ENCODE measurements at regions not wholly inside any gene's neighbourhood (a gene's known extent, or its start where the extent isn't known, plus 50 kb on each side); places are given as distances from the start of the nearest gene placed in this dataset.
"Not testable (repeated sequence)": the region's sequence is repeated elsewhere in the genome, so short reads cannot be mapped to it uniquely, and the experiment has no call there.

DNA sequence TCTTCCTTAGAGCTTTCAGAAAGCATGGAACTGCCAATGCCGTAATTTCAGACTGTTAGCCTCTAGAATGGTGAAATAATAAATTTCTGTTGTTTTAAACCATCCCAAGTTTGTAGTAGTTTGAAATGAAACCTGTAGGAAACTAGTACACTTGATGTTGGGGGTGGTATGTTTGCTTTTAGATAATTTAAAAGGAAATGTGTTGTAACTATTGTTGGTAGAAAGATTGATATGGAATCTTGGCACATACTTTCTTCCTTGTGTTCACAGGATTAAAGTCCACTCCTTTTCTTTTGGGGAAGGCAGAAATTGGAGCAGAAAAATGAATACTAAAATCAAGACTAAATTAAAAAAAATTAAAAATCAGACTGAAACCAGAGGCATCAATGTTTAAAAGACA, 66.0 kb upstream of the ARRDC3 start:
- ATAC-seq (no peak), DNase-seq (no peak)
- peaks cover 3% of the 10 kb centered on the region for H3K9me3 Mint-ChIP-seq
- POLR2A ChIA-PET: no interaction called here
- no peaks in the 10 kb centered on the region for H3K27me3 Mint-ChIP-seq
- CTCF ChIA-PET: no interaction called here
- H3K4me1 Mint-ChIP-seq (ENCODE audit: low read depth): no peaks in the 10 kb centered on the region
- no peak overlapping the region for H3K4me3 Mint-ChIP-seq
- intact Hi-C loops (cut with micrococcal nuclease): no loop called here
- no peak overlapping the region for H3K27ac Mint-ChIP-seq
- TF ChIP-seq, protein P1, sequence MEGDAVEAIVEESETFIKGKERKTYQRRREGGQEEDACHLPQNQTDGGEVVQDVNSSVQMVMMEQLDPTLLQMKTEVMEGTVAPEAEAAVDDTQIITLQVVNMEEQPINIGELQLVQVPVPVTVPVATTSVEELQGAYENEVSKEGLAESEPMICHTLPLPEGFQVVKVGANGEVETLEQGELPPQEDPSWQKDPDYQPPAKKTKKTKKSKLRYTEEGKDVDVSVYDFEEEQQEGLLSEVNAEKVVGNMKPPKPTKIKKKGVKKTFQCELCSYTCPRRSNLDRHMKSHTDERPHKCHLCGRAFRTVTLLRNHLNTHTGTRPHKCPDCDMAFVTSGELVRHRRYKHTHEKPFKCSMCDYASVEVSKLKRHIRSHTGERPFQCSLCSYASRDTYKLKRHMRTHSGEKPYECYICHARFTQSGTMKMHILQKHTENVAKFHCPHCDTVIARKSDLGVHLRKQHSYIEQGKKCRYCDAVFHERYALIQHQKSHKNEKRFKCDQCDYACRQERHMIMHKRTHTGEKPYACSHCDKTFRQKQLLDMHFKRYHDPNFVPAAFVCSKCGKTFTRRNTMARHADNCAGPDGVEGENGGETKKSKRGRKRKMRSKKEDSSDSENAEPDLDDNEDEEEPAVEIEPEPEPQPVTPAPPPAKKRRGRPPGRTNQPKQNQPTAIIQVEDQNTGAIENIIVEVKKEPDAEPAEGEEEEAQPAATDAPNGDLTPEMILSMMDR (IDR thresholded peaks at IDR 0.05): no peak
- peaks cover 2% of the 10 kb centered on the region for H3K36me3 Mint-ChIP-seq (ENCODE audit: low read depth)

DNA sequence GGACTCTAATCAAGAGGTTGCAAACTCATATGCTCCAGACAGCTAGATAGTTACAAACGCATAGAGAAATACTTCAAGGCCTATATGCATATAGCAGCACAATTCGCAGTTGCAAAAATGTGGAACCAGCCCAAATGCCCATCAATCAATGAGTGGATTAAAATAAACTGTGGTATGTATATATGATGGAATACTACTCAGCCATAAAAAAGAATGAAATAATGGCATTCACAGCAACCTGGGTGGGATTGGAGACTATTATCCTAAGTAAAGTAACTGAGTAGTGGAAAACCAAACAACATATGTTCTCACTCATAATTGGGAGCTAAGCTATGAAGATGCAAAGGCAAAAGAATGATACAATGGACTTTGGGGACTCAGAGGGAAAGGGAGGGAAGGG, 65.0 kb upstream of the ARRDC3 start:
- H3K9me3 Mint-ChIP-seq; intact Hi-C loops (cut with micrococcal nuclease); CTCF ChIA-PET; ATAC-seq; DNase-seq; H3K4me3 Mint-ChIP-seq; H3K4me1 Mint-ChIP-seq (ENCODE audit: low read depth); H3K27ac Mint-ChIP-seq; H3K27me3 Mint-ChIP-seq; POLR2A ChIA-PET; H3K36me3 Mint-ChIP-seq (ENCODE audit: low read depth): not testable (repeated sequence)

DNA sequence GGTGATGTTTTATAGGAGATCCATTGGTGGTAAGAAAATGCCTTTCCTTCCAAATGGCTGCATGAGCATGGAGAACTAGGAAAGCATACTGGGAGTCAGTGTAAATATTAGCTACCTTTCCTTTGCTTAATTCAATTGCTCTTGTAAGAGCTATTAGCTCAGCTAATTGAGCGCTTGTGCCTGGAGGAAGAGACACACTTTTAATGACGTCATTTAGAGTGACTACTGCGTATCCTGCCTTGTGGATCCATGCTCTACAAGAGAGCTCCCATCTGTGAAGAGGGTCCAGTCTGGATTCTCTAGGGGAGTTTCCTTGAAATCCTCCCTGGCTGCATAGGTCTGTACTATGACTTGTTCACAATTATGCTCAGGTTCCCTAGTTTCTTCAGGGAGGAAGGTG, 63.8 kb upstream of the ARRDC3 start:
- POLR2A ChIA-PET; H3K27me3 Mint-ChIP-seq; H3K9me3 Mint-ChIP-seq; H3K36me3 Mint-ChIP-seq (ENCODE audit: low read depth); CTCF ChIA-PET; H3K4me3 Mint-ChIP-seq; intact Hi-C loops (cut with micrococcal nuclease); H3K4me1 Mint-ChIP-seq (ENCODE audit: low read depth); H3K27ac Mint-ChIP-seq; ATAC-seq; DNase-seq: not testable (repeated sequence)

DNA sequence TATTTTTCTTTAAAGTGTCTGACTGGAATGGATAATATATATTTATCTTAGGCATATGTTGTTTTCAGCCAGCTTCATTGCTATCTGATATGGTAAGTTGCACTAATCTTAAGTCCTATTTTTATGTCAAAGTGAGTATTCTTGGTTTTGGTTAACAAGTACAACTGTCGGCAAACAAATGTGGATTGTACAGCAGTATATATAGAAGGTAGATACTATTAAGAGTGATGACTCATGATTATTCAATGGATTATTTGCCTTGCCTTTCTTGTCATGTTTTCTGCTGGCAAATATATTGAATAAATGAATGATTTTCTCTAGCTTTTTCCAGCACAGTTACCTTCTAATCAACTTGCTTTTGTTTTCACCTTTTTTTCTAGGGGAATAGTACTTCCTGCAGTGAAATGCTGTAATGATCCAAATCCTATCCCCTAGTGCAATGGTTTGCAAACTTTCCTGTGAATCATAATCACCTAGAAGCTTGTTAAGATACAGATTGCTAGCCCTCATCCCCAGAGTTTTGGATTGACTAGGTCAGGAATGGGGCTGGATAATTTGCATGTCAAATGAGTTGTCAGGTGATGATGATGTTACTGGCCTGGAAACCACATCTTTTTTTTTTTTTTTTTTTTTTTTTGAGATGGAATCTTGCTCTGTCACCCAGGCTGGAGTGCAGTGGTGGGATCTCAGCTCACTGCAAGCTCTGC, 60.8 kb upstream of the ARRDC3 start:
- ChIA-PET CTCF (no interaction called here), POLR2A (no interaction called here)
- Mint-ChIP-seq H3K9me3 (peaks cover 3% of the 10 kb centered on the region), H3K27me3 (no peaks in the 10 kb centered on the region), H3K4me1 (ENCODE audit: low read depth) (no peaks in the 10 kb centered on the region), H3K4me3 (no peak overlapping the region), H3K36me3 (ENCODE audit: low read depth) (peaks cover 2% of the 10 kb centered on the region), H3K27ac (no peak overlapping the region)
- ATAC-seq: no peak
- intact Hi-C loops (cut with micrococcal nuclease): no loop called here
- DNase-seq: no peak
- TF ChIP-seq, protein P1 (IDR thresholded peaks at IDR 0.05): no peak

DNA sequence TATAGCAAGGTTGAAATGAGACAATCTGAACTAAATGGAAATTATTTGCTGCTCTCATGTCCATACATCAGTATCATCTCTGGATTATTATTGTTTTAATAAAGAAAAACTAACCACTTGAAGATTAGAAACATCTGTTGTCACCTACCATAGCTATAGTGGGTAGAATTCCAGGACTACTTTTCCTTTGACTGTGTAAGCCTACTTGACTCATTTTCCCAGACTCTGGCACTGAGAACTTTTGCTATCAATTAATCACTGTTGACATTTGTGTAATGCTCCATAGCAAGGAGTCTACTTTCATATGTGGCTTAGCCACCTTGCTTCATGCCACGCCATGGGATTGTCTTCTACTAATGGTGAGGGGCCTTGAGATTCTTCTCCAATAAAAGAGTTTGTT, 59.9 kb upstream of the ARRDC3 start:
- POLR2A ChIA-PET: no interaction called here

DNA sequence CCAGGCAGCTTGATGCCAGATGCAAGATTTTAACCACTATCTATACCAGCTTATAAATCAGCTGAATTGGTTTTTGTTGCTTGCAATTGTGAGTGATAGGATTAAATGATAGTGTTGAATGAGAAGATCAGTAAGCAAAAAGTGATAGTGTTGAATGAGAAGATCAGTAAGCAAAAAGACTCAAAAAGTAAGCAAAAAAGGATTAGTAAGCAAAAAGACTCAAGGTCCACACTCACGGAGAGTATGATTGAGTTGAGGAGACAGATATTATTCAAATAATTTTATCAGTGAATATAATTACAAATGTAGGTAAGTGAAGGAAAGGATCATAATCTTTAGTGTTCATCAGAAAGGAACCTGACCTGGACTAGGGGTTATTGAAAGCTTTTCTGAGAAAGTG, 58.0 kb upstream of the ARRDC3 start:
- Mint-ChIP-seq H3K36me3 (ENCODE audit: low read depth) (no peaks in the 10 kb centered on the region), H3K4me3 (no peak overlapping the region), H3K4me1 (ENCODE audit: low read depth) (peaks cover 6% of the 10 kb centered on the region), H3K9me3 (no peaks in the 10 kb centered on the region), H3K27me3 (no peaks in the 10 kb centered on the region), H3K27ac (no peak overlapping the region)
- ChIA-PET POLR2A (no interaction called here), CTCF (interaction anchor here (2.6 kb wide), 1 partner anchor 21 kb away, joined by 10 read pairs; no protein-coding TSS in a partner anchor)
- DNase-seq: no peak
- intact Hi-C loops (cut with micrococcal nuclease): no loop called here
- TF ChIP-seq, protein P1 (IDR thresholded peaks at IDR 0.05): no peak
- ATAC-seq: no peak

More for the DNA sequence above, 59.9 kb upstream of the ARRDC3 start:
- DNase-seq (no peak), ATAC-seq (no peak)
- H3K9me3 Mint-ChIP-seq: peaks cover 1% of the 10 kb centered on the region
- no peaks in the 10 kb centered on the region for H3K27me3 Mint-ChIP-seq
- TF ChIP-seq, protein P1 (IDR thresholded peaks at IDR 0.05): no peak
- H3K27ac Mint-ChIP-seq: no peak overlapping the region
- H3K4me3 Mint-ChIP-seq: no peak overlapping the region
- intact Hi-C loops (cut with micrococcal nuclease): no loop called here
- H3K4me1 Mint-ChIP-seq (ENCODE audit: low read depth): peaks cover 4% of the 10 kb centered on the region
- CTCF ChIA-PET: no interaction called here
- H3K36me3 Mint-ChIP-seq (ENCODE audit: low read depth): peaks cover under 1% of the 10 kb centered on the region

Data from activated CD8-positive, alpha-beta T cell treated with anti-CD3 and anti-CD28 coated beads for 36 hours (primary cell).